B cell (primary cell): ENCODE measurements at regions not wholly inside any gene's neighbourhood (a gene's known extent, or its start where the extent isn't known, plus 50 kb on each side); places are given as distances from the start of the nearest gene placed in this dataset.

Experiments used
- CTCF ChIP-seq: fragments of 200-600 bp; IDR thresholded peaks from one replicate; pipeline ENCODE4 v1.8.0; 2022; ENCODE audit warnings: antibody characterized with exemption, mild to moderate bottlenecking
- EZH2 ChIP-seq: IDR thresholded peaks from 2 replicates; pipeline ENCODE4 v1.6.1; 2012; ENCODE audit warnings: borderline replicate concordance, low read depth, mild to moderate bottlenecking, moderate library complexity, low read length; ENCODE audit not compliant: insufficient read depth, poor library complexity, severe bottlenecking

- TF ChIP-seq CTCF (no peak), EZH2 (no peak)
Observed at GRCh38 chr2:41718705-41719104, 329.1 kb upstream of the PKDCC start.
